GM23338 (cell line): ENCODE measurements at regions not wholly inside any gene's neighbourhood (a gene's known extent, or its start where the extent isn't known, plus 50 kb on each side); places are given as distances from the start of the nearest gene placed in this dataset.

Experiments used
- ATAC-seq: fragments of 200-7000 bp; cut with Tn5 transposase; 3 replicates; pipeline ENCODE4 v1.9.1; 2020
- DNase-seq: peaks from one replicate; pipeline ENCODE4 v3.0.0-alpha.2; 2015; ENCODE audit warnings: low spot score
- H2AFZ ChIP-seq: fragments of 200-600 bp; sonication (generic); 2 replicates; pipeline ENCODE4 v1.8.0; 2016; ENCODE audit warnings: antibody characterized with exemption, mild to moderate bottlenecking, moderate library complexity
- H3F3A ChIP-seq: fragments of 200-600 bp; sonication (generic); replicated peaks from 2 replicates; pipeline ENCODE4 v1.8.0; 2017; ENCODE audit warnings: antibody characterized with exemption, mixed run types, low read depth
- H3K27ac ChIP-seq: fragments of 200-600 bp; sonication (generic); 2 replicates; pipeline ENCODE4 v1.6.1; 2016; ENCODE audit warnings: low read depth
- H3K27me3 ChIP-seq: fragments of 200-600 bp; sonication (generic); 2 replicates; pipeline ENCODE4 v1.8.0; 2016; ENCODE audit warnings: mild to moderate bottlenecking, mixed run types, moderate library complexity; ENCODE audit not compliant: insufficient read depth
- H3K36me3 ChIP-seq: fragments of 200-600 bp; sonication (generic); 2 replicates; pipeline ENCODE4 v1.8.0; 2016; ENCODE audit warnings: mild to moderate bottlenecking; ENCODE audit not compliant: insufficient read depth
- H3K4me1 ChIP-seq: fragments of 200-600 bp; sonication (generic); 2 replicates; pipeline ENCODE4 v1.8.0; 2016; ENCODE audit warnings: mild to moderate bottlenecking, moderate library complexity; ENCODE audit not compliant: insufficient read depth
- H3K4me2 ChIP-seq: fragments of 200-600 bp; sonication (generic); 2 replicates; pipeline ENCODE4 v1.7.1; 2017; ENCODE audit warnings: mixed run types
- H3K4me3 ChIP-seq: fragments of 200-600 bp; sonication (generic); 2 replicates; pipeline ENCODE4 v1.6.1; 2016; ENCODE audit warnings: mixed run types
- H3K79me2 ChIP-seq: fragments of 200-600 bp; sonication (generic); replicated peaks from 2 replicates; pipeline ENCODE4 v1.8.0; 2017; ENCODE audit warnings: mild to moderate bottlenecking; ENCODE audit not compliant: insufficient read depth
- H3K9me2 ChIP-seq: fragments of 200-600 bp; sonication (generic); 2 replicates; pipeline ENCODE4 v1.8.0; 2017; ENCODE audit not compliant: insufficient read depth
- H4K20me1 ChIP-seq: fragments of 200-600 bp; sonication (generic); replicated peaks from 2 replicates; pipeline ENCODE4 v1.8.0; 2017; ENCODE audit warnings: mild to moderate bottlenecking; ENCODE audit not compliant: insufficient read depth
- H3K27ac Mint-ChIP-seq: 2 replicates; pipeline ENCODE4 v1.8.0; 2020; ENCODE audit warnings: inconsistent platforms, mild to moderate bottlenecking, moderate library complexity, mixed read lengths
- H3K27me3 Mint-ChIP-seq: 3 replicates; pipeline ENCODE4 v1.8.0; 2022; ENCODE audit warnings: low read depth, mild to moderate bottlenecking, moderate library complexity, mixed read lengths, inconsistent platforms; ENCODE audit not compliant: insufficient read depth, poor library complexity
- H3K36me3 Mint-ChIP-seq: 3 replicates; pipeline ENCODE4 v1.8.0; 2021; ENCODE audit warnings: low read depth, mild to moderate bottlenecking, inconsistent platforms, moderate library complexity, mixed read lengths
- H3K4me1 Mint-ChIP-seq: 3 replicates; pipeline ENCODE4 v1.8.0; 2020; ENCODE audit warnings: mild to moderate bottlenecking, inconsistent platforms, mixed read lengths
- H3K4me3 Mint-ChIP-seq: 3 replicates; pipeline ENCODE4 v1.8.0; 2021; ENCODE audit warnings: moderate library complexity, mild to moderate bottlenecking, inconsistent platforms, mixed read lengths
- H3K9me3 Mint-ChIP-seq: 3 replicates; pipeline ENCODE4 v1.8.0; 2020; ENCODE audit warnings: moderate library complexity, mild to moderate bottlenecking, inconsistent platforms, mixed read lengths
- EZH2 ChIP-seq: fragments of 200-600 bp; sonication (generic); IDR thresholded peaks from one replicate; pipeline ENCODE4 v1.8.0; 2017; ENCODE audit warnings: antibody characterized with exemption, mild to moderate bottlenecking, low read depth; ENCODE audit not compliant: unreplicated experiment
- EZH2phosphoT487 ChIP-seq: fragments of 200-600 bp; sonication (generic); IDR thresholded peaks from one replicate; pipeline ENCODE4 v1.8.1; 2018; ENCODE audit warnings: antibody characterized with exemption; ENCODE audit not compliant: unreplicated experiment
- NANOG ChIP-seq: IDR thresholded peaks from 2 replicates; pipeline ENCODE4 v1.6.1; 2016; ENCODE audit warnings: antibody characterized with exemption, borderline replicate concordance
- POLR2AphosphoS5 ChIP-seq: IDR thresholded peaks from 2 replicates; pipeline ENCODE4 v1.6.1; 2016; ENCODE audit warnings: antibody characterized with exemption, low read depth
- ZNF114 ChIP-seq: fragments of 250-450 bp; sonication (Bioruptor Pico); IDR thresholded peaks from 2 replicates; pipeline ENCODE4 v1.5.0; 2020; ENCODE audit warnings: mild to moderate bottlenecking, moderate library complexity
- ZNF331 ChIP-seq: fragments of 250-450 bp; sonication (Bioruptor Pico); IDR thresholded peaks from 2 replicates; pipeline ENCODE4 v1.5.0; 2020; ENCODE audit warnings: low read depth, mild to moderate bottlenecking, moderate library complexity
- TF ChIP-seq, protein P1 (sequence below): IDR thresholded peaks from 2 replicates; pipeline ENCODE4 v1.6.1; 2016; ENCODE audit warnings: antibody characterized with exemption
- TF ChIP-seq, protein P2 (sequence below): fragments of 250-450 bp; sonication (Bioruptor Pico); IDR thresholded peaks from 2 replicates; pipeline ENCODE4 v1.5.0; 2020; ENCODE audit warnings: mild to moderate bottlenecking, moderate library complexity

- TF ChIP-seq, protein P1, sequence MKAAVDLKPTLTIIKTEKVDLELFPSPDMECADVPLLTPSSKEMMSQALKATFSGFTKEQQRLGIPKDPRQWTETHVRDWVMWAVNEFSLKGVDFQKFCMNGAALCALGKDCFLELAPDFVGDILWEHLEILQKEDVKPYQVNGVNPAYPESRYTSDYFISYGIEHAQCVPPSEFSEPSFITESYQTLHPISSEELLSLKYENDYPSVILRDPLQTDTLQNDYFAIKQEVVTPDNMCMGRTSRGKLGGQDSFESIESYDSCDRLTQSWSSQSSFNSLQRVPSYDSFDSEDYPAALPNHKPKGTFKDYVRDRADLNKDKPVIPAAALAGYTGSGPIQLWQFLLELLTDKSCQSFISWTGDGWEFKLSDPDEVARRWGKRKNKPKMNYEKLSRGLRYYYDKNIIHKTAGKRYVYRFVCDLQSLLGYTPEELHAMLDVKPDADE, result no peak
- no peak for TF ChIP-seq EZH2phosphoT487
Measured at GRCh38 chr2:139055202-139055601, 275.0 kb upstream of the NXPH2 start (continued).

DNA sequence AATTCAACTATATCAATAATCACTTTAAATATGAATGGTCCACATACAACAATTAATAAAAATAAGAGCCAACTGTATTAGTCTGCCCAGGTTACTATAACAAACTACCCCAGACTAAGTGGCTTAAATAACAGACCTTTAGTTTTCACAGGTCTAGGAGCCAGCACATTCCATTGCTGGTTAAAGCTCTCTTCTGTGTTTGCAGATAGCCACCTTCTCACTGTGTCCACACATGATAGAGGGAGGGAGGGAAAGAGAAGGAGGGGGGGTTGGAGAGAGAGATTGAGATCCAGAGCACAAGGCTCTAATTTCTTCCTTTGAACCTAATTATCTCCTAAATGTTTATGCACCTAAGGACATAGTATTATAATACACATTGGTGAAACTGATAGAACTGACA lies 267.8 kb upstream of the NXPH2 start:
- Mint-ChIP-seq H3K36me3 (peaks cover 9% of the 10 kb centered on the region; the same call in 2 of the 3 replicates), H3K27me3 (no peaks in the 10 kb centered on the region), H3K4me1 (peaks cover 35% of the 10 kb centered on the region), H3K27ac (no peak overlapping the region), H3K4me3 (no peak overlapping the region), H3K9me3 (no peaks in the 10 kb centered on the region)
- Histone ChIP-seq H3F3A (no peaks in the 10 kb centered on the region), H3K27me3 (no peaks in the 10 kb centered on the region), H3K27ac (no peak overlapping the region), H3K4me1 (peaks cover 32% of the 10 kb centered on the region), H3K36me3 (no peaks in the 10 kb centered on the region), H4K20me1 (no peaks in the 10 kb centered on the region), H3K4me2 (no peak overlapping the region), H3K4me3 (no peak overlapping the region), H3K79me2 (no peaks in the 10 kb centered on the region), H3K9me2 (no peaks in the 10 kb centered on the region), H2AFZ (no peak overlapping the region)
- peak; percentile 71 for ATAC-seq
- peak; percentile 18 for DNase-seq
- TF ChIP-seq EZH2phosphoT487 (no peak), ZNF114 (CRISPR knock-in tag) (no peak), EZH2 (no peak)

DNA sequence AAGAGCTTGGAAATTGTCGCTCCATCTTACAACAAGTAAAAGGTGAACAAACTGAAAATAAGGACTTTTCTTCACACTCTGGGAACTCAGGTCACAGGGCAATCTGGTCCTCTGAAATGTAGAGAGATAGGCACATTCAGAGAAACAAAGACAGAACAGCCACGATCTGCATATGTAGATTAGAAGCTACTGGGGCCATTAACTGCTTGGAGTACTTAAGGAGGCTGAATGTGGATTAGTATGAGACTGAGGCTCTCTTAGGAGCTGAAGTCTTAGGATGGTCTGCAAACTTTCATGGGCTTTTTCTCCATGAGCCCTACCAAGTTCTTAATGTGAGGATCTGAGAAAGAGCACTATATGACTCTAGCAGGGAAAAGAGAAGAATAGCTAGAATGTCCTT lies 265.3 kb upstream of the NXPH2 start:
- Histone ChIP-seq H3K4me3 (no peak overlapping the region), H3K36me3 (no peaks in the 10 kb centered on the region), H4K20me1 (no peaks in the 10 kb centered on the region), H2AFZ (no peak overlapping the region), H3K27me3 (no peaks in the 10 kb centered on the region), H3K27ac (no peak overlapping the region; the same call in 1 of the 2 replicates), H3K4me2 (peak overlapping the region; percentile 6), H3K9me2 (no peaks in the 10 kb centered on the region), H3K4me1 (peaks cover 28% of the 10 kb centered on the region), H3F3A (no peaks in the 10 kb centered on the region), H3K79me2 (no peaks in the 10 kb centered on the region)
- H3K27ac Mint-ChIP-seq, result no peak overlapping the region
- ATAC-seq (peak; percentile 98), DNase-seq (peak; percentile 80)
- H3K9me3 Mint-ChIP-seq, result no peaks in the 10 kb centered on the region
- peaks cover 32% of the 10 kb centered on the region for H3K4me1 Mint-ChIP-seq
- H3K27me3 Mint-ChIP-seq, result no peaks in the 10 kb centered on the region
- H3K36me3 Mint-ChIP-seq, result peaks cover 9% of the 10 kb centered on the region; the same call in 2 of the 3 replicates
- H3K4me3 Mint-ChIP-seq, result no peak overlapping the region
- peak; percentile 93 for TF ChIP-seq ZNF114 (CRISPR knock-in tag)
- TF ChIP-seq EZH2, result no peak
- peak; percentile 59; the same call in 1 of the 2 replicates for TF ChIP-seq ZNF331 (CRISPR knock-in tag)
- TF ChIP-seq POLR2AphosphoS5, result no peak
- TF ChIP-seq, protein P2, sequence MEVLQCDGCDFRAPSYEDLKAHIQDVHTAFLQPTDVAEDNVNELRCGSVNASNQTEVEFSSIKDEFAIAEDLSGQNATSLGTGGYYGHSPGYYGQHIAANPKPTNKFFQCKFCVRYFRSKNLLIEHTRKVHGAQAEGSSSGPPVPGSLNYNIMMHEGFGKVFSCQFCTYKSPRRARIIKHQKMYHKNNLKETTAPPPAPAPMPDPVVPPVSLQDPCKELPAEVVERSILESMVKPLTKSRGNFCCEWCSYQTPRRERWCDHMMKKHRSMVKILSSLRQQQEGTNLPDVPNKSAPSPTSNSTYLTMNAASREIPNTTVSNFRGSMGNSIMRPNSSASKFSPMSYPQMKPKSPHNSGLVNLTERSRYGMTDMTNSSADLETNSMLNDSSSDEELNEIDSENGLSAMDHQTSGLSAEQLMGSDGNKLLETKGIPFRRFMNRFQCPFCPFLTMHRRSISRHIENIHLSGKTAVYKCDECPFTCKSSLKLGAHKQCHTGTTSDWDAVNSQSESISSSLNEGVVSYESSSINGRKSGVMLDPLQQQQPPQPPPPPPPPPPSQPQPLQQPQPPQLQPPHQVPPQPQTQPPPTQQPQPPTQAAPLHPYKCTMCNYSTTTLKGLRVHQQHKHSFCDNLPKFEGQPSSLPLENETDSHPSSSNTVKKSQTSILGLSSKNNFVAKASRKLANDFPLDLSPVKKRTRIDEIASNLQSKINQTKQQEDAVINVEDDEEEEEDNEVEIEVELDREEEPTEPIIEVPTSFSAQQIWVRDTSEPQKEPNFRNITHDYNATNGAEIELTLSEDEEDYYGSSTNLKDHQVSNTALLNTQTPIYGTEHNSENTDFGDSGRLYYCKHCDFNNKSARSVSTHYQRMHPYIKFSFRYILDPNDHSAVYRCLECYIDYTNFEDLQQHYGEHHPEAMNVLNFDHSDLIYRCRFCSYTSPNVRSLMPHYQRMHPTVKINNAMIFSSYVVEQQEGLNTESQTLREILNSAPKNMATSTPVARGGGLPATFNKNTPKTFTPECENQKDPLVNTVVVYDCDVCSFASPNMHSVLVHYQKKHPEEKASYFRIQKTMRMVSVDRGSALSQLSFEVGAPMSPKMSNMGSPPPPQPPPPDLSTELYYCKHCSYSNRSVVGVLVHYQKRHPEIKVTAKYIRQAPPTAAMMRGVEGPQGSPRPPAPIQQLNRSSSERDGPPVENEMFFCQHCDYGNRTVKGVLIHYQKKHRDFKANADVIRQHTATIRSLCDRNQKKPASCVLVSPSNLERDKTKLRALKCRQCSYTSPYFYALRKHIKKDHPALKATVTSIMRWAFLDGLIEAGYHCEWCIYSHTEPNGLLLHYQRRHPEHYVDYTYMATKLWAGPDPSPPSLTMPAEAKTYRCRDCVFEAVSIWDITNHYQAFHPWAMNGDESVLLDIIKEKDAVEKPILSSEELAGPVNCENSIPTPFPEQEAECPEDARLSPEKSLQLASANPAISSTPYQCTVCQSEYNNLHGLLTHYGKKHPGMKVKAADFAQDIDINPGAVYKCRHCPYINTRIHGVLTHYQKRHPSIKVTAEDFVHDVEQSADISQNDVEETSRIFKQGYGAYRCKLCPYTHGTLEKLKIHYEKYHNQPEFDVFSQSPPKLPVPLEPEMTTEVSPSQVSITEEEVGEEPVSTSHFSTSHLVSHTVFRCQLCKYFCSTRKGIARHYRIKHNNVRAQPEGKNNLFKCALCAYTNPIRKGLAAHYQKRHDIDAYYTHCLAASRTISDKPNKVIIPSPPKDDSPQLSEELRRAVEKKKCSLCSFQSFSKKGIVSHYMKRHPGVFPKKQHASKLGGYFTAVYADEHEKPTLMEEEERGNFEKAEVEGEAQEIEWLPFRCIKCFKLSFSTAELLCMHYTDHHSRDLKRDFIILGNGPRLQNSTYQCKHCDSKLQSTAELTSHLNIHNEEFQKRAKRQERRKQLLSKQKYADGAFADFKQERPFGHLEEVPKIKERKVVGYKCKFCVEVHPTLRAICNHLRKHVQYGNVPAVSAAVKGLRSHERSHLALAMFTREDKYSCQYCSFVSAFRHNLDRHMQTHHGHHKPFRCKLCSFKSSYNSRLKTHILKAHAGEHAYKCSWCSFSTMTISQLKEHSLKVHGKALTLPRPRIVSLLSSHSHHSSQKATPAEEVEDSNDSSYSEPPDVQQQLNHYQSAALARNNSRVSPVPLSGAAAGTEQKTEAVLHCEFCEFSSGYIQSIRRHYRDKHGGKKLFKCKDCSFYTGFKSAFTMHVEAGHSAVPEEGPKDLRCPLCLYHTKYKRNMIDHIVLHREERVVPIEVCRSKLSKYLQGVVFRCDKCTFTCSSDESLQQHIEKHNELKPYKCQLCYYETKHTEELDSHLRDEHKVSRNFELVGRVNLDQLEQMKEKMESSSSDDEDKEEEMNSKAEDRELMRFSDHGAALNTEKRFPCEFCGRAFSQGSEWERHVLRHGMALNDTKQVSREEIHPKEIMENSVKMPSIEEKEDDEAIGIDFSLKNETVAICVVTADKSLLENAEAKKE (CRISPR knock-in tag), result peak; percentile 99
- TF ChIP-seq NANOG, result peak; percentile 87
